ENCODE measurements at regions not wholly inside any gene's neighbourhood (a gene's known extent, or its start where the extent isn't known, plus 50 kb on each side); places are given as distances from the start of the nearest gene placed in this dataset.

DNA sequence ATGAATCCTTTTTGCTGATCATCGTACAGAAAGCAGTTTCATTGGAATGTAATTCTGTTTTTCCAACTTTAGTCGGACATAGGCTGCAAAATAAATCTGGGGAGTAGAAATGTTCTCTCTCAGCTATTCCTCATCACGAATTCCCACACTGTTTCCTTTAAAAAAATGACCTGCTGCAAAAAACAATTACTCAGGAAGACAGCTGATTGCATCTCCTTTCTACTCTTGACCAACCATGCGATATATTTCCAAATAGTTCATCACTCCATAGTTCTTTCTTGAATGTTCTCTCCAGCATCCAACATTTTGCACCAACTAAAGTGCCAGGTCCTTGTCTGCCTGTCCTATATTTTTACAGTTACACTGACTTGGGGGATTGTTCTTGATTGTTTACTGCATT lies 96.4 kb downstream of the S1PR1 start:
- FAIRE-seq (no peak), ATAC-seq (no peak), DNase-seq (ENCODE audit: low spot score) (no peak)
- 18% methylated on average over 4 of the region's 4 CpGs for WGBS (ENCODE audit: low lambda C conversion rate)
- intact Hi-C loops (cut with micrococcal nuclease; ENCODE audit: unreplicated experiment), result no loop called here
- CTCF ChIA-PET (ENCODE audit: low intra/inter-chr PET ratio, low total read pairs), result no interaction called here
- TF ChIP-seq POLR2A (IDR thresholded peaks at IDR 0.05; ENCODE audit: insufficient read depth in 1 of 2, low read depth in 2 of 2, low read length in 2 of 2), result no peak
- no peak for TF ChIP-seq HNRNPK (IDR thresholded peaks at IDR 0.05; ENCODE audit: low read depth, low read length, poor library complexity, severe bottlenecking)
- no peak for TF ChIP-seq MYNN (CRISPR knock-in tag; IDR thresholded peaks at IDR 0.05; ENCODE audit: low read depth)
- no peak for TF ChIP-seq CEBPG (CRISPR knock-in tag; IDR thresholded peaks at IDR 0.05)
- no peak for TF ChIP-seq SIN3A (IDR thresholded peaks at IDR 0.05; ENCODE audit: borderline replicate concordance, low read depth, low read length)
- Histone ChIP-seq H3K36me3 (replicated peaks in 1 of 2; ENCODE audit: control insufficient read depth in 1 of 2, insufficient read depth in 2 of 2, low read length in 2 of 2) (no peaks in the 10 kb centered on the region), H3K9me3 (ENCODE audit: low read length) (peaks cover 1% of the 10 kb centered on the region; the same call in 1 of the 2 replicates), H3K4me2 (ENCODE audit: low read depth, low read length) (no peak overlapping the region), H3K4me3 (replicated peaks in 1 of 3; ENCODE audit: insufficient read depth in 1 of 3, low read depth in 2 of 3, low read length in 3 of 3) (no peak overlapping the region), H3K79me2 (ENCODE audit: insufficient read depth, low read length) (no peaks in the 10 kb centered on the region), H2AFZ (ENCODE audit: low read length) (no peak overlapping the region), H4K20me1 (ENCODE audit: insufficient read depth, low read length) (no peaks in the 10 kb centered on the region), H3K4me1 (ENCODE audit: insufficient read depth, low read length) (no peaks in the 10 kb centered on the region), H3K27me3 (ENCODE audit: control insufficient read depth in 1 of 2, insufficient read depth in 2 of 2, low read length in 2 of 2) (no peaks in the 10 kb centered on the region), H3K27ac (ENCODE audit: extremely low read length, insufficient read depth, low read length) (no peak overlapping the region), H3K9ac (ENCODE audit: insufficient read depth, low read depth, low read length) (no peak overlapping the region)
- in situ Hi-C loops (cut with HindIII; ENCODE audit: extremely low pct_ligation_motif_present, low pct_unique_long_range_greater_than_20kb), result no loop called here
- POLR2A ChIA-PET, result no interaction called here
- no TSS peak for BruUV-seq (replicated peaks)

DNA sequence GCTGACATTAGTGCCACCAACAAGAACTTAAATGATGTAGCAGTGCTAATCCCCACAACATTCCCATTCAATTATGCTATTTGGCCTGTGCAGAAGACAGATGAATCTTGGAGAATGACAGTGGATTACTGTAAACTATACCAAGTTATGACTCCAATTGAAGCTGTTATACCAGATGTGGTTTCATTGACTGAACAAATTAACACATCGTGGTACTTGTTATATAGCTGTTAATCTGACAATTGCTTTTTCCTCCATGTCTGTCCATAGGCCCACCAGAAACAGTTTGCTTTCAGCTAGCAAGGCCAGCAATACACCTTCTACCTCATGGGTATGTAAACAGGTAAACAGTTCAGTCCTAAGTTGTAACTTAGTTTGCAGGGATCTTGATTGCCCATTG lies 101.1 kb downstream of the S1PR1 start:
- Histone ChIP-seq H3K36me3 (replicated peaks in 1 of 2; ENCODE audit: control insufficient read depth in 1 of 2, insufficient read depth in 2 of 2, low read length in 2 of 2) (no peaks in the 10 kb centered on the region), H3K27ac (ENCODE audit: extremely low read length, insufficient read depth, low read length) (no peak overlapping the region), H3K9ac (ENCODE audit: insufficient read depth, low read depth, low read length) (no peak overlapping the region), H2AFZ (ENCODE audit: low read length) (no peak overlapping the region), H3K27me3 (ENCODE audit: control insufficient read depth in 1 of 2, insufficient read depth in 2 of 2, low read length in 2 of 2) (no peaks in the 10 kb centered on the region; a peak in 1 of 5 replicates), H3K4me3 (replicated peaks in 1 of 3; ENCODE audit: insufficient read depth in 1 of 3, low read depth in 2 of 3, low read length in 3 of 3) (no peak overlapping the region), H3K79me2 (ENCODE audit: insufficient read depth, low read length) (no peaks in the 10 kb centered on the region), H4K20me1 (ENCODE audit: insufficient read depth, low read length) (no peaks in the 10 kb centered on the region), H3K4me2 (ENCODE audit: low read depth, low read length) (no peak overlapping the region), H3K4me1 (ENCODE audit: insufficient read depth, low read length) (no peaks in the 10 kb centered on the region), H3K9me3 (ENCODE audit: low read length) (peaks cover 15% of the 10 kb centered on the region; the same call in 1 of the 2 replicates)
- ChIA-PET CTCF (ENCODE audit: low intra/inter-chr PET ratio, low total read pairs) (no interaction called here), POLR2A (no interaction called here)
- in situ Hi-C loops (cut with HindIII; ENCODE audit: extremely low pct_ligation_motif_present, low pct_unique_long_range_greater_than_20kb) (no loop called here), intact Hi-C loops (cut with micrococcal nuclease; ENCODE audit: unreplicated experiment) (no loop called here)
- FAIRE-seq, result no peak
- 0% methylated on average over 1 of the region's 1 CpG for WGBS (ENCODE audit: low lambda C conversion rate)
- BruUV-seq (replicated peaks), result no TSS peak
- DNase-seq (ENCODE audit: low spot score), result no peak
- no peak for ATAC-seq
- TF ChIP-seq, protein P1, sequence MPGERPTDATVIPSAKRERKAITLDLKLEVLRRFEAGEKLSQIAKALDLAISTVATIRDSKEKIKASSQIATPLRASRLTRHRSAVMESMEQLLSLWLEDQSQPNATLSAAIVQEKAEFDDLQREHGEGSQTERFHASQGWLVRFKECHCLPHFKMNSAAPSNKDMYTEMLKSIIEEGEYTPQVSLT (CRISPR knock-in tag; IDR thresholded peaks at IDR 0.05; ENCODE audit: borderline replicate concordance, low read depth), result no peak
- TF ChIP-seq HNF4G (IDR thresholded peaks at IDR 0.05; ENCODE audit: borderline replicate concordance, low read depth, low read length) (no peak), HNF4G (CRISPR knock-in tag; IDR thresholded peaks at IDR 0.05; ENCODE audit: borderline replicate concordance, low read depth) (no peak), DNMT3B (CRISPR knock-in tag; conservative IDR thresholded peaks at IDR 0.05) (no peak), PHF20 (CRISPR knock-in tag; IDR thresholded peaks at IDR 0.05) (no peak), ZNF331 (CRISPR knock-in tag; IDR thresholded peaks at IDR 0.05) (no peak), RAD51 (IDR thresholded peaks at IDR 0.05; ENCODE audit: borderline replicate concordance) (no peak)
- TF ChIP-seq, protein P2, sequence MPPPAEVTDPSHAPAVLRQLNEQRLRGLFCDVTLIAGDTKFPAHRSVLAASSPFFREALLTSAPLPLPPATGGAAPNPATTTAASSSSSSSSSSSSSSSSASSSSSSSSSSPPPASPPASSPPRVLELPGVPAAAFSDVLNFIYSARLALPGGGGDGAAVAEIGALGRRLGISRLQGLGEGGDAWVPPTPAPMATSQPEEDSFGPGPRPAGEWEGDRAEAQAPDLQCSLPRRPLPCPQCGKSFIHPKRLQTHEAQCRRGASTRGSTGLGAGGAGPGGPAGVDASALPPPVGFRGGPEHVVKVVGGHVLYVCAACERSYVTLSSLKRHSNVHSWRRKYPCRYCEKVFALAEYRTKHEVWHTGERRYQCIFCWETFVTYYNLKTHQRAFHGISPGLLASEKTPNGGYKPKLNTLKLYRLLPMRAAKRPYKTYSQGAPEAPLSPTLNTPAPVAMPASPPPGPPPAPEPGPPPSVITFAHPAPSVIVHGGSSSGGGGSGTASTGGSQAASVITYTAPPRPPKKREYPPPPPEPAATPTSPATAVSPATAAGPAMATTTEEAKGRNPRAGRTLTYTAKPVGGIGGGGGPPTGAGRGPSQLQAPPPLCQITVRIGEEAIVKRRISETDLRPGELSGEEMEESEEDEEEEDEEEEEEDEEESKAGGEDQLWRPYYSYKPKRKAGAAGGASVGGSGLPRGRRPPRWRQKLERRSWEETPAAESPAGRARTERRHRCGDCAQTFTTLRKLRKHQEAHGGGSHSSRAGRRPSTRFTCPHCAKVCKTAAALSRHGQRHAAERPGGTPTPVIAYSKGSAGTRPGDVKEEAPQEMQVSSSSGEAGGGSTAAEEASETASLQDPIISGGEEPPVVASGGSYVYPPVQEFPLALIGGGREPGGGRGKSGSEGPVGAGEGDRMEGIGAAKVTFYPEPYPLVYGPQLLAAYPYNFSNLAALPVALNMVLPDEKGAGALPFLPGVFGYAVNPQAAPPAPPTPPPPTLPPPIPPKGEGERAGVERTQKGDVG (CRISPR knock-in tag; IDR thresholded peaks at IDR 0.05; ENCODE audit: borderline replicate concordance), result no peak
- TF ChIP-seq, protein P3, sequence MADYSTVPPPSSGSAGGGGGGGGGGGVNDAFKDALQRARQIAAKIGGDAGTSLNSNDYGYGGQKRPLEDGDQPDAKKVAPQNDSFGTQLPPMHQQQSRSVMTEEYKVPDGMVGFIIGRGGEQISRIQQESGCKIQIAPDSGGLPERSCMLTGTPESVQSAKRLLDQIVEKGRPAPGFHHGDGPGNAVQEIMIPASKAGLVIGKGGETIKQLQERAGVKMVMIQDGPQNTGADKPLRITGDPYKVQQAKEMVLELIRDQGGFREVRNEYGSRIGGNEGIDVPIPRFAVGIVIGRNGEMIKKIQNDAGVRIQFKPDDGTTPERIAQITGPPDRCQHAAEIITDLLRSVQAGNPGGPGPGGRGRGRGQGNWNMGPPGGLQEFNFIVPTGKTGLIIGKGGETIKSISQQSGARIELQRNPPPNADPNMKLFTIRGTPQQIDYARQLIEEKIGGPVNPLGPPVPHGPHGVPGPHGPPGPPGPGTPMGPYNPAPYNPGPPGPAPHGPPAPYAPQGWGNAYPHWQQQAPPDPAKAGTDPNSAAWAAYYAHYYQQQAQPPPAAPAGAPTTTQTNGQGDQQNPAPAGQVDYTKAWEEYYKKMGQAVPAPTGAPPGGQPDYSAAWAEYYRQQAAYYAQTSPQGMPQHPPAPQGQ (CRISPR knock-in tag; IDR thresholded peaks at IDR 0.05; ENCODE audit: borderline replicate concordance), result no peak

Measured in HepG2 (cell line).